ENCODE measurements at regions not wholly inside any gene's neighbourhood (a gene's known extent, or its start where the extent isn't known, plus 50 kb on each side); places are given as distances from the start of the nearest gene placed in this dataset.

DNA sequence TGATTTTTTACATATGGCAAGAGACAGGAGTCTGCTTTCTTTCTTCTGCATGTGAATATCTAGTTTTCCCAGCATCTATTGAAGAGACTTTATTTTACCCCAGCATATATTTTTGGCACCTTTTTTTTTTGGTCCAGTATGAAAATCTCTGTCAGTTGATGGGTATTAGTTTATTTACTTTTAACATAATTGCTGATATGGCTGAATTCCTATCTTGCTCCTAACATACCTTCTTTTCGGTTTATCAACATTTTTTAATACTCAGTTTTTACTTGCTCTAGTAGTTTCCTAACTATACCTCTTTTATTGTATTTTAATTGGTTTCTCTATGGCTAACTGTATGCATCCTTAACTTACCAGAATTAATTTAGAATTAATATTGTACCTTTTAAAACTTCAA is 77.5 kb upstream of the PDE7B start:
- TF ChIP-seq, protein P1, sequence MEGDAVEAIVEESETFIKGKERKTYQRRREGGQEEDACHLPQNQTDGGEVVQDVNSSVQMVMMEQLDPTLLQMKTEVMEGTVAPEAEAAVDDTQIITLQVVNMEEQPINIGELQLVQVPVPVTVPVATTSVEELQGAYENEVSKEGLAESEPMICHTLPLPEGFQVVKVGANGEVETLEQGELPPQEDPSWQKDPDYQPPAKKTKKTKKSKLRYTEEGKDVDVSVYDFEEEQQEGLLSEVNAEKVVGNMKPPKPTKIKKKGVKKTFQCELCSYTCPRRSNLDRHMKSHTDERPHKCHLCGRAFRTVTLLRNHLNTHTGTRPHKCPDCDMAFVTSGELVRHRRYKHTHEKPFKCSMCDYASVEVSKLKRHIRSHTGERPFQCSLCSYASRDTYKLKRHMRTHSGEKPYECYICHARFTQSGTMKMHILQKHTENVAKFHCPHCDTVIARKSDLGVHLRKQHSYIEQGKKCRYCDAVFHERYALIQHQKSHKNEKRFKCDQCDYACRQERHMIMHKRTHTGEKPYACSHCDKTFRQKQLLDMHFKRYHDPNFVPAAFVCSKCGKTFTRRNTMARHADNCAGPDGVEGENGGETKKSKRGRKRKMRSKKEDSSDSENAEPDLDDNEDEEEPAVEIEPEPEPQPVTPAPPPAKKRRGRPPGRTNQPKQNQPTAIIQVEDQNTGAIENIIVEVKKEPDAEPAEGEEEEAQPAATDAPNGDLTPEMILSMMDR (IDR thresholded peaks at IDR 0.05; ENCODE audit: insufficient read depth, low read length), result no peak
- no peak for TF ChIP-seq SPI1 (IDR thresholded peaks at IDR 0.05; ENCODE audit: borderline replicate concordance, low read depth)
- no peak for TF ChIP-seq POLR2AphosphoS5 (IDR thresholded peaks at IDR 0.05; ENCODE audit: low read depth)
- no peak for TF ChIP-seq GABPA (IDR thresholded peaks at IDR 0.05; ENCODE audit: low read depth)
- TF ChIP-seq, protein P2, sequence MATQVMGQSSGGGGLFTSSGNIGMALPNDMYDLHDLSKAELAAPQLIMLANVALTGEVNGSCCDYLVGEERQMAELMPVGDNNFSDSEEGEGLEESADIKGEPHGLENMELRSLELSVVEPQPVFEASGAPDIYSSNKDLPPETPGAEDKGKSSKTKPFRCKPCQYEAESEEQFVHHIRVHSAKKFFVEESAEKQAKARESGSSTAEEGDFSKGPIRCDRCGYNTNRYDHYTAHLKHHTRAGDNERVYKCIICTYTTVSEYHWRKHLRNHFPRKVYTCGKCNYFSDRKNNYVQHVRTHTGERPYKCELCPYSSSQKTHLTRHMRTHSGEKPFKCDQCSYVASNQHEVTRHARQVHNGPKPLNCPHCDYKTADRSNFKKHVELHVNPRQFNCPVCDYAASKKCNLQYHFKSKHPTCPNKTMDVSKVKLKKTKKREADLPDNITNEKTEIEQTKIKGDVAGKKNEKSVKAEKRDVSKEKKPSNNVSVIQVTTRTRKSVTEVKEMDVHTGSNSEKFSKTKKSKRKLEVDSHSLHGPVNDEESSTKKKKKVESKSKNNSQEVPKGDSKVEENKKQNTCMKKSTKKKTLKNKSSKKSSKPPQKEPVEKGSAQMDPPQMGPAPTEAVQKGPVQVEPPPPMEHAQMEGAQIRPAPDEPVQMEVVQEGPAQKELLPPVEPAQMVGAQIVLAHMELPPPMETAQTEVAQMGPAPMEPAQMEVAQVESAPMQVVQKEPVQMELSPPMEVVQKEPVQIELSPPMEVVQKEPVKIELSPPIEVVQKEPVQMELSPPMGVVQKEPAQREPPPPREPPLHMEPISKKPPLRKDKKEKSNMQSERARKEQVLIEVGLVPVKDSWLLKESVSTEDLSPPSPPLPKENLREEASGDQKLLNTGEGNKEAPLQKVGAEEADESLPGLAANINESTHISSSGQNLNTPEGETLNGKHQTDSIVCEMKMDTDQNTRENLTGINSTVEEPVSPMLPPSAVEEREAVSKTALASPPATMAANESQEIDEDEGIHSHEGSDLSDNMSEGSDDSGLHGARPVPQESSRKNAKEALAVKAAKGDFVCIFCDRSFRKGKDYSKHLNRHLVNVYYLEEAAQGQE (IDR thresholded peaks at IDR 0.05; ENCODE audit: insufficient replicate concordance, low read depth), result no peak
